GM18519 (cell line): ENCODE measurements at regions not wholly inside any gene's neighbourhood (a gene's known extent, or its start where the extent isn't known, plus 50 kb on each side); places are given as distances from the start of the nearest gene placed in this dataset.

Source experiments
- ATAC-seq: cut with Tn5 transposase; IDR thresholded peaks from one replicate; pipeline ENCODE4 v1.9.1; 2021; ENCODE audit warnings: mild to moderate bottlenecking, moderate library complexity; ENCODE audit not compliant: unreplicated experiment, low FRiP score

GRCh38 chr11:115916608-115917007 is 412.4 kb upstream of the CADM1 start:
- no peak for ATAC-seq

GRCh38 chr11:115912484-115912945 is 408.3 kb upstream of the CADM1 start:
- ATAC-seq: peak; percentile 56

- ATAC-seq: no peak
These were observed 407.6 kb upstream of the CADM1 start for GRCh38 chr11:115911613-115912346.

GRCh38 chr11:115910379-115910778 is 406.2 kb upstream of the CADM1 start:
- ATAC-seq: no peak

- no peak for ATAC-seq
These were observed 402.0 kb upstream of the CADM1 start for GRCh38 chr11:115906171-115906570.

GRCh38 chr11:115905341-115906000 is 401.3 kb upstream of the CADM1 start:
- no peak for ATAC-seq

- no peak for ATAC-seq
These were observed 399.0 kb upstream of the CADM1 start for GRCh38 chr11:115903179-115903578.

- ATAC-seq: no peak
These were observed 396.9 kb upstream of the CADM1 start for GRCh38 chr11:115901069-115901468.

- no peak for ATAC-seq
These were observed 395.9 kb upstream of the CADM1 start for GRCh38 chr11:115900111-115900510.

GRCh38 chr11:115897707-115898106 is 393.5 kb upstream of the CADM1 start:
- no peak for ATAC-seq

- no peak for ATAC-seq
These were observed 391.9 kb upstream of the CADM1 start for GRCh38 chr11:115896084-115896483.

GRCh38 chr11:115895594-115895993 is 391.4 kb upstream of the CADM1 start:
- no peak for ATAC-seq

- ATAC-seq: no peak
These were observed 390.0 kb upstream of the CADM1 start for GRCh38 chr11:115894176-115894575.

GRCh38 chr11:115893461-115894099 is 389.4 kb upstream of the CADM1 start:
- ATAC-seq: no peak

- ATAC-seq: no peak
These were observed 387.8 kb upstream of the CADM1 start for GRCh38 chr11:115892016-115892415.

- ATAC-seq: no peak
These were observed 387.4 kb upstream of the CADM1 start for GRCh38 chr11:115891581-115891980.

- ATAC-seq: no peak
These were observed 386.3 kb upstream of the CADM1 start for GRCh38 chr11:115890500-115890899.

- no peak for ATAC-seq
These were observed 385.5 kb upstream of the CADM1 start for GRCh38 chr11:115889712-115890111.

GRCh38 chr11:115887727-115888126 is 383.5 kb upstream of the CADM1 start:
- no peak for ATAC-seq

GRCh38 chr11:115887316-115887715 is 383.1 kb upstream of the CADM1 start:
- ATAC-seq: no peak

- no peak for ATAC-seq
These were observed 382.2 kb upstream of the CADM1 start for GRCh38 chr11:115886422-115886733.
